GM10266 (cell line): ENCODE measurements at regions not wholly inside any gene's neighbourhood (a gene's known extent, or its start where the extent isn't known, plus 50 kb on each side); places are given as distances from the start of the nearest gene placed in this dataset.

Source experiments
- DNase-seq: peaks from one replicate; pipeline ENCODE4 v3.0.0; 2012; ENCODE audit errors: extremely low spot score
- CTCF ChIP-seq: IDR thresholded peaks from 2 replicates; pipeline ENCODE4 v1.5.1; 2012; ENCODE audit warnings: mild to moderate bottlenecking, low read depth; ENCODE audit not compliant: control insufficient read depth, insufficient read depth; ENCODE audit errors: missing control alignments

- no peak for TF ChIP-seq CTCF
- DNase-seq: no peak
Observed at GRCh38 chr6:4369616-4370015, 234.2 kb upstream of the ECI2 start.

- no peak for TF ChIP-seq CTCF
- no peak for DNase-seq
Observed at GRCh38 chr6:4368649-4369048, 233.3 kb upstream of the ECI2 start.

GRCh38 chr6:4367643-4368042 is 232.3 kb upstream of the ECI2 start:
- no peak for DNase-seq
- no peak for TF ChIP-seq CTCF

GRCh38 chr6:4366635-4367395 is 231.4 kb upstream of the ECI2 start:
- no peak for TF ChIP-seq CTCF
- DNase-seq: no peak

- no peak for TF ChIP-seq CTCF
- no peak for DNase-seq
Observed at GRCh38 chr6:4365686-4366085, 230.3 kb upstream of the ECI2 start.

- DNase-seq: no peak
- TF ChIP-seq CTCF: no peak
Observed at GRCh38 chr6:4364711-4365110, 229.3 kb upstream of the ECI2 start.

GRCh38 chr6:4364172-4364571 is 228.8 kb upstream of the ECI2 start:
- DNase-seq: no peak
- no peak for TF ChIP-seq CTCF
